Hippocampal formation (tissue), 2 donors: ENCODE measurements at regions not wholly inside any gene's neighbourhood (a gene's known extent, or its start where the extent isn't known, plus 50 kb on each side); places are given as distances from the start of the nearest gene placed in this dataset.

Experiments used
- DNase-seq, 2 donors: peaks; one replicate each; lab custom pipeline; 2025; lab: John Stamatoyannopoulos, UW

DNA sequence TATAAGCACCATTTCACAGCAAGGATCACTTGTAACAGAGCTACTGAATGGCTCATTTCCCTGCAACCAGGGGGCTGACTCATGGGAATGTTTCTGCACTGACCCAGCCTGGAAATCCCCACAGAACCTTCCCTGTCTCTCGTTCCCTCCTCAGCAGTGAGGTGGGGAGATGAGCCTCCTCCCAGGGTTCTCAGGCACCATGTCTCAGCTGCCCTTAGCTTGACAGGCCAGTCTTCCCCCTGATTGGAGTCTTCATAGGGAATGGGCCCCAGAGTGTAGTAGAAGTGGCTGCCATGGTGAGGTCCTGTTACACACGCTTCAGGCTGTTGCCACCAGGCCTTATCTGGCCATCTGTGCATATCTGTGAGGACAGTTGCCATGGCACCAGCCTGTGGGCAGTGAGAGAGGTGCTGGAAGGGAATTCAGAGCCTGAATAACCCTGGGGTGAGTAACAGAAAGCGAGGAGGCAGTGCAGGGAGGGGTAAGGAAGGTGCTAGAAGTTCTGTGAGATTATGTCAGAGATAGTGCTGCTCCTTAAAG is 324.4 kb downstream of the ENC1 start:
- DNase-seq = no peak

DNA sequence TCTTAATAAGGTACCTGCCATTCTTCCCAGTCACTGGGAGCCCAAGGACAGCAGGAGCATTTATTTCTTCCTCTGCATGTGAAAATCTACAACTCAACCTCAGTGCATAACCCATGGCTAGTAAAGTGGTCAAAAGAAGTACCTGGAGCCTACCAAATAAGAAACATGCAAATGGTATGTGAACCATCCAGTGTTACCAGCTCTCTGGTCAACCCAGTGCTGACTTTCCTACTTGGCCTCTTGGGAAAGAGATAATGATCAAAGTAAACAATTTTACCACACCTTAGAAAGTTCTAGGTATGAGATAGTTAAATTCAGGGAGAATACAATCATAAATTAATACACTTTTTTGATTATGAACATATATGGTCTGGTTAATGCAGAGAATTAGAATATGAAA is 325.6 kb downstream of the ENC1 start:
- no peak for DNase-seq

DNA sequence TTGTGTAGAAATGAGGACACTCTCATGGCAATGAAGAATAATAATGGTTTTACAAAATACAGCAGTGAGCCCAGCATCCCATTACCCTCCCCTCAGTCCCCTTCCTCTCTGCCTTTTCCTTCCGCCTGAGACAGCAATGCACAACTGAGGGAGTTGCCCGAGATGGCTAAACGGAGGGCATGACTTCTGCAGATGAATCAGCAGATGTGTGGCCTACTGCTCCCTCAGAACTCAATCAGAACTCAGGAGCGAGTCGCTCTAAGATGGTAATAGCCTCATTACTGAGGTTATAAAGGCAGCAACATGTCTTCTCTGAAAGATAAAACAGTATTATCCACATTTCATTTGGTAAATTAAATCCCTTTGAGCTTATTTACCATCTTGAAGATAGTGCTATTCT is 326.6 kb downstream of the ENC1 start:
- DNase-seq = no peak

DNA sequence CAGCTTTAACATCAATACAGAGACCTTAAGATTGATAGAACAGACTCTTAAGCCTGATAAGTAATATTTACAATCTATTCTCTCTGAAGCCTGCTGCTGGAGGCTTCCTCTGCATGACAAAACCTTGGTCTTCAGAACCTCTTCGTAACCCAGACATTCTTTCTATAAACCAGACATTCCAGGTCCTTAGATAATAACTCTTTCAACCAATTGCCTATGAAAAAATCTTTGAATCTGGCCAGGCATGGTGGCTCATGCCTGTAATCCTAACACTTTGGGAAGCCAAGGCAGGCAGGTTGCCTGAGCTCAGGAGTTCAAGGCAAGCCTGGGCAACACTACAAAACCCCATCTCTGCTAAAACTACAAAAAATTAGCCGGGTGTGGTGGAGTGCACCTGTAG is 327.8 kb downstream of the ENC1 start:
- no peak for DNase-seq

DNA sequence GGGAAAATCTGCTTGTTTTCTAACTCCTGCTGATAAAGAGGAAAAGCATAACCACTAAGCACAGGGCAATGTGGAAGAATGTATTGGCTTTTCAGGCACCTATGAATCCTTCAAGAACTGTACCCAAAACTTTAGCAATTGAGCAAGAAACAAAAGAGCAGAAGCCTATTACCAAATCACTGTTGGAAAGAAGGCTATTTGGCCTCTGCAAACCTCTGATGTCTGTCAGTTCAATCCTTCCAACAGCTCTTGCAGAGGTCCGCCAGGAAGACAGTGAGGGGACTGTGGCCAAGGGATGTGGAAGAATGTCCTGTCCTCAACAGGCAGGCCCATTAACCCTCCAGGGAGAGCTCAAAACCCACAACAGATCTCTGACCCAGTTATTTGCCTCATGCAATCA is 328.6 kb downstream of the ENC1 start:
- DNase-seq = no peak

DNA sequence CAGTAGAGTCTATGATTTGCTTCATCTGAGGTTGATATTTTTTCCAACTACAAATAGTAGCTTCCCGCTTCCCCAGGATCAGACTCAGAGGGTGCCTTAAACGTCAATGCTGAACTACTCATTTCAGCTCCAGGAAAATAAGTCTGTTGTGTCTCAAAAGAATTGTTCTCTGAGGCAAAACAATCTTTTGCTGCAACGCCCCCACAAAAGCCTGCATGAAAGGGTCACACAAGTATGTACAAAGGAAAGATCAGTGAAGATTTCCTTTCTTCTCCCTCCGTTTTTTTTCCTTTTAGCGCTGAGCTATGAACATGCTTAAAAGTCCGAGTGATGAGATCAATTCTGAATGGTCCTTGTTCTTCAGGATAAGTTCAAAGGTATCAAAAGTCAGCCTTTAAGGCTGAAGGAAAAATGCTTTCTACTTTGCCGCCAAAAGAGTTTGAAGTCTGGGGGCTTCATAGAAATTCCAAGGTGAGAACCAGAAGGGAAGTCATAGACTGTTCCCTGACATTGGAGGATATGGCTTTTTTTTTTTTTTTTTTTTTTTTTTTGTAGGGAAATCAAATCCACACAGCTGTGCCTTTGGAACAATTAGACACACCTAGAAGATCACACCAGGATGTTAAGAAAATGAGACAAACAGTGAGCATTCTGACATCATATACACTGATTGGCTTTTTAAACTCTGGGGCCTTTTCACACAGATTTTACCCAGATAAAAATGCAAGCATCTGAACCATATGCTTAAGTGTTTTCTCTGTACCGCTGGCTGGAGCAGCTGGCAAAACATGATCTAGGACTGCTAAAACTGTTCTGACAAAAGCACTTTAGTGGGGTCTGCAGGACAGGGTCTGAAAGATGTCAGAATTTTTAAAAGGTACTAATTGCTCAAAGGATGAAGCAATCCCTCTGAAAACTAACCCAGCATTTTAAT is 329.3 kb downstream of the ENC1 start:
- DNase-seq = no peak

DNA sequence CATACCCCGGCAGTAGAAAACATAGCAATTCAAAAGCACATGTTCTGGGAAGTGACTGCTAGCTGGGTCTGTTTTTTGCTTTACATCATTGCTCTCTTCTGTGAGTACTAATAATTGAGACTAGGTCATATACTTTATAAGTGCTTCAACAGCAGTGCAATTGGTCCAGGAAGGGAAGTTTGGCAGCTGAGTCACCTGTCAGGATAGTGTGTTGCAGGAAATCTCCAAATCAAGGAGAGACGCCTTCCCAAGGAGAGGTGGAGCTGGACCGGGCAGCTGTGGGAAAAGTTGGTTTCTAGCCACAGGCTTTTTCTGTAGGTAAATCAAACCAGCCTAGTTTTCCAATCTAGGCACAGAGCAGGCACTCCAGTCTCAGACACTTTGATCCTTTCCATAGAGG is 330.1 kb downstream of the ENC1 start:
- DNase-seq = no peak

DNA sequence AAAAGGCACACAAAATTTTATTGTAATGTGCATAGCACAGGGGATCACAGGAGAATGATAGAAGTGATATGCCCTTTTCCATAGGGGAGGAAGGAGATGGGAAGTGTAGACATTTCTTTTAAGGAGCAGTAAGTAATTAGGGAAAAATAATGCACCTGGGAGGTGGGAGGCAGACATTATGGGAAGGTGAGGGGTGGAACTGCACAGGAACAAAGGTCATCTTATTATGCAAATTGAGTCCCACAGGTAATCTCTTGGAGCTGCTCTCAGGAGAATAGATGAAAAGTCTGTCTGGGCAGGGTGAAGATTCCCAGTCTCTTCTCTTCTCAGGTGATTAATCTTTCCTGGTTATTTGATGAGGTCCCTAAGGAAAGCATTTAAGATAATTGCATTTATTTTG is 331.5 kb downstream of the ENC1 start:
- DNase-seq = no peak

DNA sequence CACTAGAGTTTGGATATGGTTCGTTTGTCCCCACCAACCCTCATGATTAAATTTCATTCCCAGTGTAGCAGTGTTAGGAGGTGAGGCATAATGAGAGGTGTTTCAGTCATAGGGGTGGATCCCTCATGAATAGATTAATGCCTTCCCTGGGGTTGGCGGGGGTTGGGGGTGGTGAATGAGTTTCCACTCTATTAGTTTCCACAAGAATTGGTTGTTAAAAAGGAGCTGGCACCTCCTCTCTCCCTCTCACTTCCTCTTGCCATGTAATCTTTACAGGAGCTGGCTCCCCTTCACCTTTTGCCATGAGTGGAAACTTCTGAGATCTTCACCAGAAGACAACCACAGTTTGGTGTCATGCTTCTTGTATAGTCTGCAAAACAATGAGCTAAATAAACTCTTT is 333.7 kb downstream of the ENC1 start:
- no peak for DNase-seq

DNA sequence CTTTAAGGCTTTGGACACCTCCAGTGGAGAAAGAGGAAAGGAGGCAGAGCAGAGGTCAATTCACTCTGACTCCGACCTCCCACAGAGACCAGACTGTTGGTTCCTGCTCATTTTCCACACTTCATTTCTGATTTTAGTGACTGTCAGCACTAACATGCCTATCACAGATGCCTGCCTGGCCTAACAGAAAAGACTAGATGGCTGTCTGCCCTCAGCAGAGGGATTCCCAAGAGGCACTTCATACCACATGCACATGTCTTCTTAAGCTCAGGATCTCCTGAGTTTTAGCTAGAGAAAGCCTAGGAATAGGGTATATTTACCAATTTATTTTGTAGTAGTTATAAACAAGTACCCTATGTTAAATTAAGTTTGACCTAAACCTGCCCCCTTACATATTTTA is 336.0 kb downstream of the ENC1 start:
- no peak for DNase-seq

DNA sequence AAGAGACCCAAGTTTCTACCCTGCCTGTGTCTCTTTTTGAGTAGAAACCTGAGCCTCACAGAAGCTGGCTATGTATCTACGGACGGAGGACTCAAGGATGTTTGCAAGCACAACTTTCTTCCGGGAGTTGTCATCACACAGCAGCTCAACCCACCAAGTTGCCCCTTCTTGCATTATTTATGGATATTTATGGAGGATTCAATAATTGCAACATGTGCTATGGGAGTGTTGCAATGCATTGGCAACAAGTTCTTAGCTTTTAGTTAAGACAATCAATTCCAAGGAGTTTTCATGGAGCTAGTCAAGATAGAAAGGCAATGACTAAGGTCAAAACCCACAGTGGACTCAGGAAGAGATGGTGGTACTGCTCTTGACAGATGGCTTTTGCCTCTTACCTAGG is 336.9 kb downstream of the ENC1 start:
- no peak for DNase-seq

DNA sequence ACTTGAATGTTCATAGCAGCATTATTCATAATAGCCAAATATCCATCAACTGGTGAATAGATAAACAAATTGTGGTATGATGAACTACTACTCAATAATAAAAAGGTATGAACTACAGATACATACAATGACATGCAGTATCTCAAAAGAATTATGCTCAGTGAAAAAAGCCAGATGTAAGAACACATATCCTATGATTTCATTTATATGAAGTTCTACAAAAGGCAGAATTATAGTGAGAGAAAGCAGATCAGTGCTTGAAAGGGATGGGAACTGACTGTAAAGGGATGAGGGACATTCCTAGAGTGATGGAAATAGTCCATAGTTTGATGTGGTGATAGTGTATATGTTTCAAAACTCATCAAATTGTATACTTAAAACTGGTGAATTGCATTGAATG is 339.0 kb downstream of the ENC1 start:
- DNase-seq = no peak

DNA sequence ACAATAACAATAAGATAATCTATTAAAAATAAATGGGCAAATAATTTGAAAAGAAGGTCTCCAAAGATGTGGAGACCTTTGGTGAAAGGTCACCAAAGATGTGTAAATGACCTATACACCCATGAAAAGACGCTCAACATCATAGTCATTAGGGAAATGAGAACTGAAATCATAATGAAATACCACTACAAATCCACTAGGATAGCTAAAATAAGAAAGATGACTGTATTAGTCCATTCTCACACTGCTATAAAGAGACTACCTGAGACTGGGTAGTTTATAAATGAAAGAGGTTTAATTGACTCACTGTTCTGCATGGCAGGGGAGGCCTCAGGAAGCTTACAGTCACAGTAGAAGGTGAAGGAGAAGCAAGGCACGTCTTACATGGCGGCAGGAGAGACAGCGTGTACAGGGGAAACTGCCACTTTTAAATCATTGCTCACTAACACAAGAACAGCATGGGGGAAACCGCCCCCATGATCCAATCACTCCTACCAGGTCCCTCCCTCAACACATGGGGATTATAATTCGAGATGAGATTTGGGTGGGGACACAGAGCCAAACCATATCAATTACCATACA is 339.6 kb downstream of the ENC1 start:
- no peak for DNase-seq

DNA sequence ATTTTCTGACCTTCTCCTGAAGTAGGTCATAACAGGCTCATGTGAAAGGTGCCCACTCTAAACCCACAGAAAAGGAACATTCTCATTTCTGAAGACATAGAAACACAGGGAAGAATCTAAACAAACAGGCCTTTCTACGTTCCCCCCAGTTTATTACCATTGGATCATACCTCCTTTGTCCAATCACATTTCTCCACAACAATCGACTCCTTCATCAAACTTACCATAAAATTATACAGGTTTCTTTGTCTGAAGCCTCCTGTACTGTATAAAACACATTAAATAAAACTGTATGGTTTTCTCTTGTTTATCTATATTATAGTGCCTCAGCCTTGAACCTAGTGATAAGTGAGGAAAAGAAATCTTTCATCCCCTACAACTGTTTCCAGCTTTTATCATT is 340.7 kb downstream of the ENC1 start:
- no peak for DNase-seq

DNA sequence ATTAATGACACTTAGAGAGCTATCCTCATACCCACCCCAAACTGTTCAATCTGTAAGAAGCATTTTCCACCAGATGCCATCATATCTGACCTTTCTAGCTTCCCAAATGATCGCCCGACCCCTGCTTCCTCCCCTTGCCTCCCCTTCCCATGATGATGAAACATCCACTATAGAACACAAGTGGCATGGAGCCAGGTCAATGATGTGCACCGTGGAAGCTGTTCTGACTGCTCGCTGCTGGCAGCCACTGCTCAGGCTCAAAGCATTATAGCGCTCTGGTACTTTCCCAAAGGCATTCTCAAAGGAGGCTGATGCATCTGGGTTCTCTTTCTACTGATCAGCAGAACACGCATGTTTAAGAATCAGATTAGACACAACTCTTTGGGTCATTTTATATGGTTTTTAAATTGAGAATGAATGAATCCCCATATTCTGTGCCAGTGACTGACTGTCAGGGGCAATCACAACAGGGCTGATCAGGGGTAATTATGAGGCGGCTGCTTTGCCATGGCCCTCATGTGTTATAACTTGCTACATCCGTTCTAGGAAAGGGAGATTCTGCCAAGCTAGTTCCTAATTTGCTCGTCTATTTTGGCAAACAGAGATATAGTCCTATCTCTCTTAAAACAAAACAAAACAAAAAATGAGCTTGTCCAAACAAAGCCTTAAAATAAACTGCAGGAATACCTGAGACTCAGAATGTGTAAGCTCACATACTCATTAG is 343.7 kb downstream of the ENC1 start:
- DNase-seq = no peak

DNA sequence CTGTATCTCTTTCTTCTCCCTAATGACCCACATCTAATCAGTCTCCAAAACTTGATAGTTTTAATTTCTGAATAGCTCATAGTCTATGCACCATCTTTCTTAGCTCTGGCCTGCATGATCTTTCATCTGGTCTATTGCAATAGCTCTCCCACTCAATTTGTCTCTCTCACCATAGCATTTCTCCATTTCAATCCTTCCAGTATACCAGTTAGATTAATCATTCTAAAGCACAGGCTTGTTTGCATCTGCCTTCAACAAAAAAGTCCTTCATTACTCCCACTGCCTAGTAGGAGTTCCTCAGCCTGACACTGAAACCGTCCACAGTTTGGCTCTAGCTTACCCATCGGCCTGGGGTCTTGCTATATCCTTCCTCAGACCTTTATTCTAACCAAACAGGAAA is 344.9 kb downstream of the ENC1 start:
- no peak for DNase-seq

DNA sequence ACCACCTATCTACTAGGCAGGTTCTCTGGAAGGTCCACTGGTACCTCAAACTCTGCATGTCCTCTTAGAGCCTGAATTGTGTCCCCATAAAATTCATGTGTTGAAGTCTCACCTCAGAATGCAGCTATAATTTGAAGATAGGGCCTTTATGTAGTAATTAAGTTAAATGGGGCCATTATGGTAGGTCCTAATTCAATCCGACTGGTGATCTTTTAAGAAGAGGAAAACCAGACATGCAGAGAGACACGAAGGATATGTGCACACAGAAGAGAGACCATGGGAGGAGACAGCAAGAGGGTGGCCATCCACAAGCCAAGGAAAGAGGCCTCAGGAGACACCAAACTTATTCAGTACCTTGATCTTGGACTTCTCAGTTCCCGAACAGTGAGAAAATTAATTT is 345.4 kb downstream of the ENC1 start:
- no peak for DNase-seq

DNA sequence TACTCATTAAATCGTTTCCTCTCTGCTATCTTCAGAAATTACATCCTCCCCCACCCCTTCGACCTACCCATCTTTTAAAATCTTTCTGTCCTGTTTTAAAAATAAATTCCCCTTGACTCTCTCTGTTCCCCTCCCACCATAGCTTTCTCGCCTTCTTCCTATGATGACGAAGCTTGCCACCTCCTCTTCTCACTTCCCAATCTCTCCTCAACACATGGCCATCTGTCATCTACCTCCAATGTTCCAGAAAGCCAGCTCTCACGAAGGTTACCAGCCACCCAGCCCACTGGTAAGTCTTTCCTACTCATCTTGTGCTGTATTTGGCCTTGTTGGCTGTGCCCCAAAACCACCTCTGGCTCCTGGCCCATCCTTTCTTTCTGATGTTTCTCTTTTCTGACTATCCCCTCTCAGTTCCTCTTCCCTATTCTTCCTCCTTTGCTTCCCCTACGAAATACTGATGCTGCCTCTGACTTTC is 346.3 kb downstream of the ENC1 start:
- DNase-seq = peak; percentile 12 to 67

DNA sequence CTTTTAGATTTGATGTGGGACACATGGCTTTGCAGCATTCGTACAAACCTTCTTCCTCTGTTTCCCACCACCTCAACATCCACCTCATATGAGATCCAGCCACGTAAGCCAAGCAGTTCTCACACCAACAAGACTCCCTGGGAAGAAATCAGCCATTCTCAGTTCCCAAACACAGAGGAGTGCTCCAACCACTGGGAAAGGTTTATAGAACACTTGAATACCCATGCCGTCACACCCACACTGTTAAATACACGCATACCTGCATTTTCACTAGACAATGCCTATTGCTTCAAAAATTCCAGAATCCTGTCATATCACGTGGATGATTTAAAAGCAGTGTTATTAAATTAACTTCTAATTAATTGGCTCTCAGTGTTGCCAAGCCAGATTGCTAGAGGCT is 347.3 kb downstream of the ENC1 start:
- DNase-seq = no peak

DNA sequence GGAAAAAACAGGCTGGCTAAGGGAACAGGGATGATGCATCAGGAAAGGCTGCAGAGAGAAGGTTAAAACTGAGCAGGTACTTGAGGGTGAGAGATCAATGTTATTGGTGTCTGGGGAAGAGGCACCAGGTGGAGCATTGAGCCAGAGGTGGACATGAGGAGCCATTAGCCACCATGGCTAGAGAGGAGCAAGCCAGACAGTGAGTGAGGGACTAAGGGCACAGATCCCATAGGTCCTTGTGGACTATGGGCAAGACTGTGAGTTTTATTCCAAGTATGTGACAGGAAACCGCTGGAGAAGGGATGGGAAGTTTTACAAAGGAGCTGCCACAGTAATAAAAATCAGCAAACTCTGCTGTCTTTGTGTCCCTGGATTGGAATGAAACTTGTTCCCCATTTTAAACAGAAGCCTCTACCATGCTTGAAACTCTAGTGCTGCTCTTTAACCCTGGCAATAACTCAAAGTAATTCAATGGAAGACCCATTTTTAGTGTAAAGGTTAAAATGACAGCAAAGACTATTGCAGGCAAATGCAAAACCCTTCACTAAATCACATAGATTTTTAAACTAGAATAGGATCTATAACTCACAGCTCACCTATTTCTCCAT is 349.8 kb downstream of the ENC1 start:
- no peak for DNase-seq

DNA sequence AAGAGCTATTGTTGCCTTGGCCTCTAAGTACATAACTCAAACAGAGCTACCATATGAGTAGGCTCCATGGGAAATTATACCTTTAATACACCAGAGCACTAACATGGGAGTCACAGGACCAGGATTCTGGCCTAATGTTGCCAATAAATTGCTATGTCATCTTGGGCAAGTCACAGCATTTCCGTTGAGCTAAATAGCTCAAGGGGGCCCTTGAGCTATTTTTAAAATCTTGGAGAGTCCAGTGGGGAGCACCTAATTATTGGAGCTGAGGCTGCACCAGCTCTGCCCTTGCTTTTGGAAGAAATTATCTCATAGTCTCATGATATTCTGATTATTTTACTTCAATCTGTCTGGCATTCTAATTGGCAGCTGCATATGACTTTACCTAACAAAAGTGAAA is 350.8 kb downstream of the ENC1 start:
- DNase-seq = no peak

DNA sequence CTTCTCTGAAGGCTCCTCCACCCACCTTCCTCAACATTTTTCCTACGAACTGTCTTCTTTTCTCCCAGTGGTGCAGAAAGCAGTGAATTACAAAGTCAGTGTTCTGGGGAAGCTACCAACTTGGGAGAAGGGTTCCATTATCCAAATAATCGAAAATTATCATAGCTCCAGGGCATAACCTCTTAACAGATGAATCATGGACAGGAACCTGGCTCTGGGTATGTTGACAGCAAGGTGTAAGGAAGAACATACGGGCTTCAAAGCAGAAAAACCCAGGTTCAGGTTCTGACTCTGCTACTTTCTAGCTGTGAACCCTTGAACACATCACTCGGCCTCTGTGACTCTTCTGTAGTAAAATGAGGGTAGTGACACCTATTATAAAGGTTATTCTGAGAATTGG is 351.3 kb downstream of the ENC1 start:
- no peak for DNase-seq
